Spleen (tissue), 7 donors: ENCODE measurements at regions not wholly inside any gene's neighbourhood (a gene's known extent, or its start where the extent isn't known, plus 50 kb on each side); places are given as distances from the start of the nearest gene placed in this dataset.

ENCODE experiments used
- POLR2A ChIP-seq, 3 donors: fragments of 450-650 bp; IDR thresholded peaks; one replicate each; pipeline ENCODE4 v1.5.1; 2017; ENCODE audit warnings: antibody characterized with exemption in 3 of 3, mild to moderate bottlenecking in 1 of 3
- POLR2AphosphoS5 ChIP-seq, 3 donors: sonication (generic); formaldehyde crosslinking; IDR thresholded peaks; one replicate each; pipeline ENCODE4 v1.5.1; 2017; ENCODE audit warnings: antibody characterized with exemption in 3 of 3
- TF ChIP-seq, protein P1 (sequence below), 11 experiments: fragments of 200-600 bp in 7 of 11; fragments of 450-650 bp in 4 of 11; sonication (generic) in 4 of 11; IDR thresholded peaks in 8 of 11; conservative IDR thresholded peaks in 3 of 11; 1 replicate in 7 of 11; 2 replicates in 4 of 11; pipeline versions ENCODE4 v1.4.0 to v1.8.0; 2016 to 2021; ENCODE audit warnings: antibody characterized with exemption in 11 of 11, inconsistent platforms in 4 of 11, mild to moderate bottlenecking in 1 of 11
- donor health status: DM: no; HTN: no; CAD: no; lungs with moderate emphysema.
- donor health status: DM: no; HTN: no; CAD: no.
- donor health status: DM: no; HTN: no; CAD: no.

DNA sequence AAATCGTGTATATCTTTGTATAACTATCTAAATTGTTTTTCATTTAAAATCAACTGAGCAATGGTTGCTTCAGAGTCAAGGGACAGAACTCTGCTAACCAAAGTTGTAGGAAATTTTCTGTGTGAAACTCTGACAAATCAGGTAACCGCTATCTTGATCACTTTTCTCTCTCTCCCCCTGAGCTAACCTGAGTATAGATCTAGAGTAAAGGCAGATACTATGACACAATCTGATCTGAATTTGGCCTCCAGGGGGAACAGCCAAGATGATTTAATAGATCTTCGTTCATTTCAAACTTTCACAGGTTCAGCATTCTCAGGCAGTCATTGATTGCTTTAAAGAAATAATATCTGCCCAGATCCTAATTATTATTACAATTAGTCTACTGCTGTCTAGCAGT lies 472.8 kb downstream of the NUF2 start:
- TF ChIP-seq, protein P1, sequence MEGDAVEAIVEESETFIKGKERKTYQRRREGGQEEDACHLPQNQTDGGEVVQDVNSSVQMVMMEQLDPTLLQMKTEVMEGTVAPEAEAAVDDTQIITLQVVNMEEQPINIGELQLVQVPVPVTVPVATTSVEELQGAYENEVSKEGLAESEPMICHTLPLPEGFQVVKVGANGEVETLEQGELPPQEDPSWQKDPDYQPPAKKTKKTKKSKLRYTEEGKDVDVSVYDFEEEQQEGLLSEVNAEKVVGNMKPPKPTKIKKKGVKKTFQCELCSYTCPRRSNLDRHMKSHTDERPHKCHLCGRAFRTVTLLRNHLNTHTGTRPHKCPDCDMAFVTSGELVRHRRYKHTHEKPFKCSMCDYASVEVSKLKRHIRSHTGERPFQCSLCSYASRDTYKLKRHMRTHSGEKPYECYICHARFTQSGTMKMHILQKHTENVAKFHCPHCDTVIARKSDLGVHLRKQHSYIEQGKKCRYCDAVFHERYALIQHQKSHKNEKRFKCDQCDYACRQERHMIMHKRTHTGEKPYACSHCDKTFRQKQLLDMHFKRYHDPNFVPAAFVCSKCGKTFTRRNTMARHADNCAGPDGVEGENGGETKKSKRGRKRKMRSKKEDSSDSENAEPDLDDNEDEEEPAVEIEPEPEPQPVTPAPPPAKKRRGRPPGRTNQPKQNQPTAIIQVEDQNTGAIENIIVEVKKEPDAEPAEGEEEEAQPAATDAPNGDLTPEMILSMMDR (IDR thresholded peaks at IDR 0.05 in 8 of 11, conservative IDR thresholded peaks at IDR 0.05 in 3 of 11) = no peak
- no peak for TF ChIP-seq POLR2A (IDR thresholded peaks at IDR 0.05)
- no peak for TF ChIP-seq POLR2AphosphoS5 (IDR thresholded peaks at IDR 0.05)
